HG03064 (cell line): ENCODE measurements at regions not wholly inside any gene's neighbourhood (a gene's known extent, or its start where the extent isn't known, plus 50 kb on each side); places are given as distances from the start of the nearest gene placed in this dataset.

Experiments
- ATAC-seq: cut with Tn5 transposase; IDR thresholded peaks from one replicate; pipeline ENCODE4 v1.9.1; 2021; ENCODE audit warnings: low read depth; ENCODE audit not compliant: unreplicated experiment

DNA sequence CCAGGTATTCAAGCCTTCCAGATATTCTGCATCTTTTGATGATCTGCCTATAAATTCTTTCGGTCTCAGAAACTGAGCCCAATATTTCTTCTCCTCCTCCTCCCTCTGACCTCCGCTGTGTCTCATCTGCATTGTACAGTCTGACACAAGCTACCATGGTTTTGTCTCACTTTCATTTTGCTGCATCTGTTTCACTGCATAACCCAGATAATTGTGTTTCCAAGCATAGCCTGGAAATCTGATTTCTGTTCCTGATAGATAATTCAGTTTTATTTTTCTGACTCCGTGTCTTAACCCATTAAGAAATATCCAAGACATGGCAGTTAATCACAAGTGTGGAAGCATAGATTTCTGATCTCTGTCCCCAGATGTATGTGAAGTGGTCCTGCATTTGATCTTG is 374.2 kb upstream of the SEMA3A start:
- no peak for ATAC-seq

DNA sequence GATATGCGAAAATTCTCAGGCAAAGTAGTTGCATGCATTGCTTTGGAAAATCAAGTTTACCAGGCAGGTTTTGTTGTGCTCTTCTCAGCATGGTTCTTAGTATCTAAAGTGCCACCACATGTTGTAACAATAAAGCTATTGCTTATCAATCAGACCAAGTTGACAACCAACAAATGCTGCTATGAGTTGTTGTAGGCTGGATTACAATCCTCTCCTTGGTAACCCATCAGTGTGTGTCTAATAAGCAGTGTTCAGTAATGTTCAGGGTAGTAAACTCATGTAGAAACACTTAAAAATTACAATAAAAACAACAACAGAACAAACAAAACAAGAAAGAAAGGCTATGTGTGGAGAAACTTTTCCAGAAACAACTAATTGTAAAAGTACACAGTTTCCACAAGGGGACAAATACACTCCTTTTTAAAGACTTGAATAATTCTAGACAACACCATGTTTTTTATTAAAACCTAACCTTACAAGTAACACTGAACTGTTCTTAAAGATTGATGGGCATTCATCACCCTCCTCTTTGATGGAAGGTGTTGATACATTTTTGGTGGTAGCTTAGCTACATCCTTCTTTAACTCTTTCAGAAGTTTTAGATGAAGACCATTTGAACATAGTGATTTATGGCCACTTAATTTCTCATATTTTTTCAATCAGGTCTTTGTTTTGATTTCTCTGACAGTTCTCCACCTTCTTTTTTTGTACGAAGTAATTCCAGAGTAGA is 370.9 kb upstream of the SEMA3A start:
- no peak for ATAC-seq

DNA sequence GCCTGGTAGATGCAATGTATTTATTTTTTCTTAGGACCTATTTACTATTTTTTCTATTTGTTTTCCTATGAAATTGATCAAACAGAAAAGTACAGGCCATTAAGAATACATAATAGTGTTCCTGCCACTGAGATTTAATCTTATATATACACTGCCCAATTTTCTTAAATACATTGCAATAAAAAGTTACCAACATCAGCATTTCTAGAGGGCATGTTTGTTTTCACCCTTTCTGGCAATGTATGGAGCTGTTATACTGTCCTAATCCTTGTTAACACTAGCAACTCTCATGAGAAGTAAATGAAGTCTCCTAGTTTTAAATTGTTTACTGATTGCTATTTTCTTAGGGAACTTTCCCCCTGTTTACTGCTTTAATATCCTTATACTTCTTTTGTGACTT is 359.1 kb upstream of the SEMA3A start:
- ATAC-seq: no peak

DNA sequence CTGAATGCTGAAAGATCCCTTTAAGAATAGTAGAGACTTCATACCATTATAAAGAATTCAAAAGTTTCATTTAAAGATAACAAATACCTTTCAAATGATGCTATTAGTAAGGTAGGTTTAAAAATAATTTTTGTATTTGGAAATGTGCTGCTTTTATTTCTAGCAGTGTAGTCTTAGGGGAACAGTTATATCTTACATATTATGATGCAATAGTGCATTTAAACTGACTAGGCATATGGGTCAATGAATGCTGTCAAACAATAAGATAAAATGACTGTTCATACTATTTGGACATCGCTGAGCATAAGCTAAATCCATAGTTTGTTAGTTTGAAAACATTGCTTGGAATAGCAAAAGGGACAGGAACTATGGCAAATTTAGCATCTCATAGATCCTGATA is 354.8 kb upstream of the SEMA3A start:
- no peak for ATAC-seq

DNA sequence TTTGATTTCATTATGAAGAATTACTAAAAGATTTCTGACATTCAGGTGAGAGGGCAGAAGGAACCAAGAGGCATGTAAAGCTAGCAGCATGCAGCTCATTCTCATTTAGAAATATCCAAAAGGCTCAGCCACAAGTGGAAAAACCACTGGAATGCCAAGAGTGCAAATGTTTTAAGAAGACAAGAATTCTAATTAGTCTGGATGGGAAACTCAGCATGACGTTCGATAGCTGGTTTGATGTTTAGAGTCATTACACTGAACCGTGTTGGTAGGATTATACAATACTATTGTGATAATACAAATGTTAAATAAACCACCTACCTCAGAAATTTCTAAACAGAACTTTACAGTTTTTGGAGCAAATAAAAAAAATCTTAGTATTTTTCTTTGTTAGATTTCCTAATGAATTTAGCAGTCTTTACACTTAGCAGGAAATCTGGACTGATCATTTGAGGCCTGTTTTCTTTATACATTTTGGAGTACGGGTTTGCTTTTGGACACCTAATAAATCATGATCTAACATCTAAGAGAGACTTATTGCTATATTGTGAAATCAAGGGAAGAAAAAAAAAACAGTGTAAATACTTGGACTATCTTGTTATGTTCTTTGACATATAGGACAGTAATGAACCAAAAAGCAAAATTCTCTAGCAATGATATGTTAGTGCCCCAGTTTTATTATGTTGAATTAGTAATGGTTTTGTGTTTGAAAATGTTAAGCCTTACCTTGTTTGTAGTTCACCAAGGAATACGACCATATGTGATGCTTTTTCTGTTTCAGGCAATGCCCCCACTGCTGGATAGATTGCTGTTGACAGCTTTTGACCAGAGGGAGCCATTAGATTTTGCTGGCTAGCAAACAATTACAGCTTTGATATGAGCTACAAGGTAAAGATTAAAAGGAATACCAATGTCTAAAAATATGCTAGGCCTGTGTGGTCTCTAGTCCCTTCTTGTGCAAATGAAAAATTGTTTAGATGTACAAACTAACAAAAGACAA is 354.1 kb upstream of the SEMA3A start:
- no peak for ATAC-seq

DNA sequence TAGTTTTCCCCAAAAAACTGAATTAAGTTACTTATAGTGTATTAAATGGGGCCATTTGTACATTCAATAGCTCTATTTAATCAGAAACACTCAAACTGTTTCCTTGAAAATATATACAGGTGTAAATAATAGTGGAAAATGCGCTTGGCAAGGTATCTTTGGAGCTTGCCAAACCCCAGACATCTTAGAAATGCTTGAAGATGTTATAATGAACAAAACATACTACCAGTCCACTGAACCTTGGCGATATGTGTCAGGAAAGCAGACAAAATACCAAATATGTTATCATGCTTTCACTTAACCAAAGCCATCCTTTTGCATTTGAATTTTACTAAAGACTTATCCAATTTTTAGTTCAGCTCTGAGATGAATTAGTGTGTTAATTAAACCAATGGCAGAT is 352.7 kb upstream of the SEMA3A start:
- no peak for ATAC-seq

DNA sequence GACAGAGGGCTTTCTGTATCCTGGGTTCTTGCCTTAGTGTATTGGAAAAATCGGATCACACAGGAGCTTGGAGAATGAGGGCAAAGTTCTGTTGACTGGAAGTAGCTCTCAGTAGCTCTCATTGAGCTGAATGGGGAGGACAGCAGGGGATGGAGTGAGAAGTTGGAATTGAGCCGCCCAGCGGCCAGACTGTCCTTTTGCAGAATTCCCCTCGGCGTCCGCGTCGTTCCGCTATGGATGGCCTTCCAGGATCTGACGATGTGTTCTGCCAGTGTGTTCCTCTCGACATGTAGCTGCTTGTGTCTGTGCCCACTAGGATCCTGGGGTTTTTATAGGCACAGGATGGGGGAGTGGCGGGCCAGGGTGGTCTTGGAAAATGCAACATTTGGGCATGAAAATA is 351.8 kb upstream of the SEMA3A start:
- ATAC-seq: no peak

DNA sequence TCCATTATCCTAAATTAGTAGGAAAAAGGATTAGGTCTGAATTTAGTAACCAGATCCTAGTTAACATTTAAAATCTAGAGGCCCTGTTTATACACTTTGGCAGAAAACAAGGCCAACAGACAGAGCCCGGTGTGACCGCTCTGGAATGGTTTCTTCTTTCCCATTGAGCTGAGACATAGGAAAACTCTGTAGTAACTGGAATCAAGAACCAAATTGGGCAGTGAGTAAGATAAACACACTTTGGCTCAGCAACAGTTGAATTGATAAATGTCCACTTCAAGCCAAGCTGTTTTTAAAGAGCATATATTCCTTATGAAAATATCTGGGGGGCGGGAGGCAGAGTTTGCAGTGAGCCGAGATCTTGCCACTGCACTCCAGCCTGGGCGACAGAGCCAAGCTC is 343.7 kb upstream of the SEMA3A start:
- ATAC-seq: no peak

DNA sequence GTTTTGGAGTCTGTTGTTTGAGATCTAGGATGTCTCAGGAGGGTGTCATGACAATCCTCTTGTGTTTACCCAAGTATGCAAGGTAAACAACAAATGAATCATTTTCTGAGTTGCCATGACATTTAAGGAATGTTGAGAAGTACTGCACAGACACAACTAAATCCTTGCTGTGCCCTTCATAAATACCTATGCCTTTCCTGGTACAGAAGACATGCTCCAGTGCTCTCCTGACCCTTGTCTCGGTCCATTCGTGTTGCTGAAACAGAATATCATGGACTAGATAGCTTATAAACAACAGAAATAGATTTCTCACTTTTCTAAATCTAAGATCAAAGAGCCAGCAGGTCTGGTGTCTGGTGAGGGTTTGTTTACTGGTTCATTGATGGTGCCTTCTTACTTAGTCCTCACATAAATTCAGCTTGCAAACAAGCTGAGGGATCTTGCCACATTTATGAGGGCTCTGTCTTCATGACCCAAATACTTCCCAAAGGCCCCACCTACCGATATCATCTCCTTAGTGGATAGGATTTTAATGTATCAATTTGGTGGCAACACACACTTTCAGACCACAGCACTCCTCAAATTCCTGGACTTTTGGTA is 341.8 kb upstream of the SEMA3A start:
- no peak for ATAC-seq

DNA sequence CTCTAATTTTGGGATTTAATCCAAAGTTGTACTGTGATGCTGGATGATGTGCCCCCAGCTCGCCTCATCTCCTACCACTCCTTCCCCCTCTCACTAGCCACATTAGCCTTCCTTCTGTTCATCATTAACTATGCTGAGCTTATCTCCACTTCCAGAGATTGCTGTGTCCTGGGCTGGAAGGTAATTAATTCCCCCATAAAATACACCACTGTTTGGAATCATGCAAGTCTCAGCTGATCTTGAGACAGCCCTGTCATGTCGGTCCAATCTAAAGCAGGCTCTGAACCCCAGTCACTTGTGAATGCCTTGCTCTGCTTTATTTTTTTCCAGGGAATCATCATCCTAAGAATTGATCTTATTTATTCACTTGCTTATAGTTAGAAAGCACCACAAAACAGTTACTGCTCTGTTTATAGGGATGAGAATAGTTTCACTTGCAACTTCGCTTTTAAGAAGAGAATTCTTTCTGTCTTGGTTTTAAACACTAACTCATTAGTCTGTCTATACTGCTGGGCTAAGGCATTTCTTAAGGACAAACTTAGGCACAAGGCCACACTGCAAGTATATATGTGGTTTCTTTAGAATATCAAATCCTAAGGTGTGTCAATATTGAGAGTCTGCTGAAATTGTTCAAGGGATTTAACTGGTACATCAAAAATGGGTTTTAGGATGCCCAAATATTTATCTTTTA is 341.1 kb upstream of the SEMA3A start:
- no peak for ATAC-seq

DNA sequence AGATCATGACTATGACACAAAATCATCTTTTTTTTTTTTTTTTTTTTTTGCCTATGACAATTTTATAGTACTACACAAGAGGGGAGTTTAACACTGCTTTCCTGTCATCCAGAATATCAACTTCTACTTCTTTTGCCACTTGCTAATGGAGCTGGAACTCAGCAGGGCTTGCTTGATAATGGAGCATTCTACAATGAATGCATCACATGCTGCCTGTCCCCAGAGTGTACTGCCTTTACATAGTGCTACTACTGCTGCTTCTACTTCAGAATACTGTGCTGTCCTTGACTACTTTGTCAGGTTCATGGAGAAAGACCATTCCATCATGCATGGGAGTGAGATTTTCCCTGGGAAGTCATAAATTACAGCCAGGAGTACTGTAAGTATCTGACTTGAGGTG is 338.6 kb upstream of the SEMA3A start:
- no peak for ATAC-seq

DNA sequence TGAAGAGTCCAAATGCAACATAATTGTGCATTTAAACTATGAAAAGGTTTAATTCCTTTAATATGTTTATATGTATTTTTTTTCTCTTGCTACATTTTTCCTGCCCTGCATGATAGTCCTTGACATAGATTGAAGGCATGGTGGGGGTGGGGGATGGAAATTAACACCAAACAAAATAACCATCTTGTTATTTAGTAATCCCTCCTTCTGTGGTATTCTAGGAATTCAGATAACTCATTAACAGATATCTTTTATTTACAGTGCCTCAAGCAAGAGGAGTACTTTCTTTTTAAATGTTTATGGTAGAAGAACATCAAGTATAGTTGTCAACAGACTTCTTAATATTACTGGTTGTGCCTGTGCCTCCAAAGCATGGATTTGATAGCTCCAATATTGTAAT is 337.6 kb upstream of the SEMA3A start:
- ATAC-seq: no peak

DNA sequence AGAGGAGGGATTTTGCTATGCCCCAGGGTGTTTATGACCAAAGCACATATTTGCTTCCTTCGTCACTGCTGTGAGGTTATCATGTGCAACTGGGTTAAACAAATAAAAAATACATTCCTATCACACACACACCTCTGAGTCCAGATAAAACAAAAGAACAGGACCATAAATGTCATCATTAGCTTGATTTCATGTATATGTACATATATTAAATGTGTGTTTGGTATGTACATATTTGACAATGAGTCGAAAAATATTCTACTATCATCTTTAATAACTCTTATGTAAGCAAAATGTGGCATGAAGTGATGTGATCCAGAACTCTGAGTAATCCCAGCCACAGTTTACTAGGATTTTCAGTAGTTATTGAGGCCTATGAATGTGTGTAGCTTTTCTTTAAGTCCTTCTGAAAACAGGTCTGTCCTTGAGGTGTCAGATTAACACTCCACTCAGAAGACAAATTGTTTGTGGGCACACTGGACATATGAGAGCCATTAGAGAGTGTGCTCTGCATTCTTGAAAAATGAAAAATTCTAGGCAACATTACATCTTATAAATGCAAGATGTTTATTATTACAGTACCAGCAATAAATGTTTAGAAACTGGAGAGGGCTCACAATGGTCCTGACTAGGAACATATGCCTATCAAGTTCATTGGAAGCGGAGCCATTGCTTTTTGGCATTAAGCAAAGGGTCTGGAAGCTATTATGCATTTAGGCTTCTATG is 335.1 kb upstream of the SEMA3A start:
- no peak for ATAC-seq

DNA sequence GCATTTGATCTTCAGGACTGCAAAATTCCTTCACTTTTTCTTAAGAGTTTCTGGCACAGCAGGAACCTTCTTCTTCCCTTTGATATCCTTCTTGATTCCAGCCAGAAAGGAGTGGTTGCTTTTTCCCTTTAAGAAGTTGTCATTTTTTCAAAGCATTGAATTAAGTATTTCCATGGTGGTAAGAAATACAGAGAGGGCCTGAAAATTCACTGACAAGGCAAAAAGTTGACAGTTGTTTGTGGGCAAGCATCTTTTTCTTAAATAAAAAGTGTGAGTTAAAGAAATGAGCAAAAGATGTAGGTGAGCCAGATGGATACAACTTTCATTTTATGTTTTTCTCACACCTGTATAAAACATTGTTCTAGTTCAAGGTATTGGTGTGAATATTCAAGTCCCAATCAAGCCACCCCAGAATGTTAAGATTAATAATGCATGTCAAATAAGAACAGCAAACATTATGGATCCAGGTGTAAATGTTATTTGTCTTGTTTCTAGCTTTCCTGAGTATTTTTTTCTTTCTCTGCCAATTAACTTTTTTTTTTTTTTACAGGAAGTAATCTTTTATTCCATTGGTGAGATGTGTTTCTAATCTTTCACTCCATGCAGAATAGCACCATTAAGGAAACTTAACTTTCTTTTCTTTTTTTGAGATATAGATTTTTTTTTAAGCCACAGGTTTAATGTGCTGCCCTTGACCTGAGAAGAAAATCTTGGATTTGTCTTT is 334.3 kb upstream of the SEMA3A start:
- no peak for ATAC-seq

DNA sequence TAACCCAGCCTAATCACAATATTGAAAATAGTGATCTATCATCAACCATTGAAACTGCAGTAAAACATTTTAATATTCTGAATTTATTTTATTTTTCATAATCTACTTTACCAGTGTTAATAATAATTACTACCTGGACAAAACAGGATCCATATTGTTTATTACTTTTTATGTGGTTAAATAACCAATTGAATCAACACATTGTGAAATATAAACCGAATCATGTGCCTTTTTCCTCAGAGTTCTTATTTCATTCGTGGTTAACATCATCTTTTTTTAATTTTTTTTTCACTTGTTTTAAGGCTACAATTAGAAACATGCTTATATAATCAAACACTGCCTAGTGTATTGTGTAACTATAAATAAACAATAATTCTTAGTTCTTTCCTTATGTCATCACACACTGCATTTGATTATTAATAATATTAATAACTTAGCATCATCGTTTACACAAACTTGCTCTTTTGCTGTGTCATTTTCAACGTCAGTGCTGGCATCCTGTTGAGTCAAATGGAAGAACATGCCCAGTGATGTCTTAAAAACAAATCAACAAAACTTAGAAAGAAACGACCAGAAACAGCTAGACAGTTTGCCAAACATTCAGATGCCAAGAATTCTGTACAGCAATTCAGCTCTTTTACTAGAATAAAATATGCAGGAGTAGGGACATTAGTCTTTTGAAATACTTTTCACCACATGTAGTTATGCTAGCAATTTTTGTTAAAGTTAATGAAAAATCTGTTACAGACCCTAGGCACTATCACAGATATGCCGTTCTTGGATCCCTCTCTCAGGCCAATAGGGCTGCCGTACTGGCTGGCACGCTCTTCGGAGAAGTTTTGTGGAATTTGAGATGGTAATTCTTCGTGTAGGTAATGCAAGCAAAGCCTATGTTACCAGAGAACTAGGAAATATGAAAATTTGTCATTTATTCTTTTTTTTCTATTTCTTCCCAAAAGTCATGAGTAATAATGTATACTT is 330.4 kb upstream of the SEMA3A start:
- ATAC-seq: no peak

DNA sequence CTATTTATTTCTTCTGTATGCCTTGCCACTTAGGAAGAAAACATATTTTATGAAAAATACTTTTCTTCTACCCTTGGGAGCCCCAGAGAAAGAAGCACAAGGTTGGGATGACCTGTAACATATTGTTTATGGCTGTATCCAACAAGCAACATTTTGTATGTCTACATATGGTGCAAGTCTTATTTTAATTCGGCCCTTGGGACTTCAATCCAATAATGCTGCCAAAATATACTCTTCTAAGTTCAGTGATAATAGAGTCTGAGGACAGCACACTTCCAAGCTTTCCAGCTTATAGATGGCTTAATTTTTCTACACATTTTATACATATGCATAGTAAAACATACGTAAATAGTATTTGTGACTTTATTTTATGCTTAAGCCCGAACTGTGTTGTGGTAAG is 318.5 kb upstream of the SEMA3A start:
- no peak for ATAC-seq

DNA sequence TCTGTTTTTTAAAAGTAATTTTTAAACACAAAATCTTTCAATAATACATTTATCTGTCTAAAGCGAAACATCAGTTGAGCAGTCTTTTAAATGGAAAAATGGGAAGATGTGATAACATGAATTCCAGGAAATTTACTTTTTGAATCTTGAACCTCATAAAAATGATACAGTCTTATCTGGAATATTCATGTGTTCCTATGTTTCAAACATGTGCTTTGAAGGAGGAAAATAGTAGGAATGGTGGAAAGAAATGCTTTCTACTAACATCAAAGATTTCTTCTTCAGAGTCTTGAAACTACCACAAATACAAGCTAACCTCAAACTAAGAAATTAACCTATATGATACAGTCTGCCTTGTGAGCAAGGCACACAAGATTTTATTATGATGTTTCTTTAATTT is 317.5 kb upstream of the SEMA3A start:
- ATAC-seq: no peak

DNA sequence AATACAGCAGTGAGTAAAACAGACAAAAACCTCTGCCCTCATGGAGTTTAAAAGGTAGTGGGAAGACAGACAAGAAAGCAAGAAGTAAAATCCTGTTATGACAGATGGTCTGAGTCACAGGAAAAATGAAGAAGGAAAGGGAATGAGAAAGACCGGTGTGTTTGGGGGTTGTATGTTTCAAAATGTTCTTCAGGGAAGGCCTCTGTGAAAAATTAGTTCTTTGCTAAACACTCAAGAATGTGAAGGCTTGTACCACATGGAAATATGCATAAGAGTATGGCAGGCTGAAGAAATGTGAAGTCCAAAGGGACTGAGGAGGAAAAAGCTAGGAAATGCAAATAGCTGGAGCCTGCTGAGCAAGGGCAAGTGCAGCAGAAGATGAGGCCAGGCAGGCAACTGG is 315.9 kb upstream of the SEMA3A start:
- no peak for ATAC-seq
